Glutamatergic neuron (in vitro differentiated cells): ENCODE measurements at regions not wholly inside any gene's neighbourhood (a gene's known extent, or its start where the extent isn't known, plus 50 kb on each side); places are given as distances from the start of the nearest gene placed in this dataset.
A peak's percentile ranks its signal among the peaks of the same experiment; 100 is the strongest.

Source experiments
- DNase-seq: peaks from one replicate; pipeline ENCODE4 v3.0.0; 2022
- H3K27ac Mint-ChIP-seq: one replicate; pipeline ENCODE4 v1.8.0; 2020; ENCODE audit warnings: mild to moderate bottlenecking, mixed read lengths, inconsistent platforms; ENCODE audit not compliant: unreplicated experiment
- H3K27me3 Mint-ChIP-seq: one replicate; pipeline ENCODE4 v1.8.0; 2020; ENCODE audit warnings: mild to moderate bottlenecking, moderate library complexity, mixed read lengths, inconsistent platforms; ENCODE audit not compliant: unreplicated experiment
- H3K36me3 Mint-ChIP-seq: one replicate; pipeline ENCODE4 v1.8.0; 2020; ENCODE audit warnings: mild to moderate bottlenecking, mixed read lengths, inconsistent platforms; ENCODE audit not compliant: unreplicated experiment
- H3K4me1 Mint-ChIP-seq: one replicate; pipeline ENCODE4 v1.8.0; 2020; ENCODE audit warnings: mild to moderate bottlenecking, low read depth, mixed read lengths, inconsistent platforms; ENCODE audit not compliant: unreplicated experiment
- H3K4me3 Mint-ChIP-seq: one replicate; pipeline ENCODE4 v1.8.0; 2020; ENCODE audit warnings: mild to moderate bottlenecking, mixed read lengths, inconsistent platforms; ENCODE audit not compliant: unreplicated experiment
- H3K9me3 Mint-ChIP-seq: one replicate; pipeline ENCODE4 v1.8.0; 2020; ENCODE audit warnings: mild to moderate bottlenecking, moderate library complexity, mixed read lengths, inconsistent platforms; ENCODE audit not compliant: unreplicated experiment
- CTCF ChIP-seq: fragments of 200-600 bp; sonication (generic); IDR thresholded peaks from one replicate; pipeline ENCODE4 v1.5.0; 2021; ENCODE audit not compliant: partially characterized antibody, unreplicated experiment

- Mint-ChIP-seq H3K4me1 (no peaks in the 10 kb centered on the region), H3K4me3 (no peak overlapping the region), H3K36me3 (no peaks in the 10 kb centered on the region), H3K27me3 (peaks cover 1% of the 10 kb centered on the region), H3K27ac (no peak overlapping the region), H3K9me3 (peaks cover 4% of the 10 kb centered on the region)
- TF ChIP-seq CTCF, result no peak
- DNase-seq, result no peak
Measured at GRCh38 chr5:105639511-105639910, 2031.2 kb downstream of the EFNA5 start.

- Mint-ChIP-seq H3K27me3 (peaks cover 1% of the 10 kb centered on the region), H3K27ac (no peak overlapping the region)
Measured at GRCh38 chr5:105639068-105639467, 2031.7 kb downstream of the EFNA5 start.

GRCh38 chr5:105638437-105638836, 2032.3 kb downstream of the EFNA5 start:
- DNase-seq, result no peak
- H3K27me3 Mint-ChIP-seq, result peaks cover 1% of the 10 kb centered on the region
- H3K4me3 Mint-ChIP-seq, result no peak overlapping the region
- H3K4me1 Mint-ChIP-seq, result peaks cover 2% of the 10 kb centered on the region
- peaks cover 4% of the 10 kb centered on the region for H3K9me3 Mint-ChIP-seq
- no peak for TF ChIP-seq CTCF
- peak overlapping the region; percentile 50 for H3K27ac Mint-ChIP-seq
- H3K36me3 Mint-ChIP-seq, result no peaks in the 10 kb centered on the region

More at GRCh38 chr5:105639068-105639467, 2031.7 kb downstream of the EFNA5 start:
- no peak overlapping the region for H3K4me3 Mint-ChIP-seq
- DNase-seq, result peak; percentile 82
- TF ChIP-seq CTCF, result no peak
- no peaks in the 10 kb centered on the region for H3K4me1 Mint-ChIP-seq
- H3K36me3 Mint-ChIP-seq, result no peaks in the 10 kb centered on the region
- peaks cover 4% of the 10 kb centered on the region for H3K9me3 Mint-ChIP-seq

- no peak overlapping the region for H3K27ac Mint-ChIP-seq
- no peaks in the 10 kb centered on the region for H3K9me3 Mint-ChIP-seq
- peaks cover 2% of the 10 kb centered on the region for H3K4me1 Mint-ChIP-seq
- no peaks in the 10 kb centered on the region for H3K36me3 Mint-ChIP-seq
- no peak for TF ChIP-seq CTCF
- DNase-seq, result no peak
- no peaks in the 10 kb centered on the region for H3K27me3 Mint-ChIP-seq
- H3K4me3 Mint-ChIP-seq, result no peak overlapping the region
Measured at GRCh38 chr5:105632043-105632442, 2038.7 kb downstream of the EFNA5 start.

- Mint-ChIP-seq H3K4me1 (peaks cover 2% of the 10 kb centered on the region), H3K9me3 (no peaks in the 10 kb centered on the region), H3K4me3 (no peak overlapping the region), H3K27ac (no peak overlapping the region), H3K27me3 (no peaks in the 10 kb centered on the region), H3K36me3 (no peaks in the 10 kb centered on the region)
- no peak for DNase-seq
- TF ChIP-seq CTCF, result no peak
Measured at GRCh38 chr5:105630803-105631202, 2039.9 kb downstream of the EFNA5 start.
